ENCODE measurements at regions not wholly inside any gene's neighbourhood (a gene's known extent, or its start where the extent isn't known, plus 50 kb on each side); places are given as distances from the start of the nearest gene placed in this dataset.

GRCh38 chr11:98230678-98231077, 790.1 kb upstream of the CNTN5 start:
- Histone ChIP-seq H2AK9ac (replicated peaks; ENCODE audit: low read depth, low read length, poor library complexity) (no peak overlapping the region), H3K4ac (ENCODE audit: low read depth, low read length) (no peak overlapping the region), H2AK5ac (ENCODE audit: low read depth, low read length) (no peak overlapping the region), H3K4me3 (ENCODE audit: insufficient read depth, low read depth, low read length) (no peak overlapping the region), H3K36me3 (ENCODE audit: control insufficient read depth, insufficient read depth, low read length) (no peaks in the 10 kb centered on the region), H3K14ac (replicated peaks; ENCODE audit: low read depth, low read length) (no peak overlapping the region), H3K4me1 (ENCODE audit: control insufficient read depth, insufficient read depth, low read length) (no peaks in the 10 kb centered on the region), H3K9me1 (ENCODE audit: insufficient read depth, low read length) (no peaks in the 10 kb centered on the region), H3K9me3 (ENCODE audit: control insufficient read depth, insufficient read depth, low read length) (peaks cover 2% of the 10 kb centered on the region), H3K56ac (ENCODE audit: extremely low read depth, insufficient read depth, low read length) (no peak overlapping the region), H3K79me1 (ENCODE audit: low read depth in 1 of 2, low read length in 2 of 2) (no peaks in the 10 kb centered on the region), H4K8ac (ENCODE audit: low read depth in 2 of 2, low read length in 2 of 2) (no peak overlapping the region), H4K5ac (ENCODE audit: low read depth, low read length) (no peak overlapping the region), H3K4me2 (ENCODE audit: low read depth, low read length) (no peak overlapping the region), H3K9ac (ENCODE audit: low read depth, low read length) (no peak overlapping the region), H2BK15ac (ENCODE audit: low read depth, low read length) (no peak overlapping the region), H2BK120ac (ENCODE audit: low read depth, low read length) (no peak overlapping the region), H4K91ac (ENCODE audit: insufficient read depth, low read depth, low read length) (no peak overlapping the region), H3K27ac (ENCODE audit: insufficient read depth, low read length) (no peak overlapping the region), H2BK5ac (ENCODE audit: low read depth, low read length, poor library complexity, severe bottlenecking) (no peak overlapping the region), H3K27me3 (ENCODE audit: control insufficient read depth, insufficient read depth, low read length) (no peaks in the 10 kb centered on the region), H4K20me1 (ENCODE audit: insufficient read depth, low read length) (no peaks in the 10 kb centered on the region), H3K18ac (ENCODE audit: low read depth, low read length) (no peak overlapping the region), H3K23ac (ENCODE audit: low read depth, low read length) (no peak overlapping the region), H2BK20ac (ENCODE audit: low read depth, low read length) (no peak overlapping the region), H2AFZ (replicated peaks; ENCODE audit: low read length, poor library complexity) (no peak overlapping the region)
- TF ChIP-seq MXI1 (IDR thresholded peaks at IDR 0.05; ENCODE audit: borderline replicate concordance, low read depth, low read length) (no peak), CEBPB (IDR thresholded peaks at IDR 0.05; ENCODE audit: low read depth, low read length) (no peak), POLR2A (IDR thresholded peaks at IDR 0.05; ENCODE audit: low read depth, low read length) (no peak), BHLHE40 (IDR thresholded peaks at IDR 0.05; ENCODE audit: low read depth, low read length) (no peak), RFX5 (IDR thresholded peaks at IDR 0.05; ENCODE audit: low read depth, low read length) (no peak), NFE2L2 (IDR thresholded peaks at IDR 0.05; ENCODE audit: low read depth, low read length) (no peak), CTCF (conservative IDR thresholded peaks at IDR 0.05; ENCODE audit: low read depth, low read length) (no peak), USF2 (IDR thresholded peaks at IDR 0.05; ENCODE audit: low read depth, low read length) (no peak), ELK1 (IDR thresholded peaks at IDR 0.05; ENCODE audit: borderline replicate concordance, low read depth, low read length) (no peak), MAFK (IDR thresholded peaks at IDR 0.05; ENCODE audit: low read depth, low read length) (no peak), SMC3 (IDR thresholded peaks at IDR 0.05; ENCODE audit: low read depth, low read length) (no peak)
- DNase-seq (no peak), ATAC-seq (ENCODE audit: low read depth) (no peak)
- dilution Hi-C loops (cut with HindIII; ENCODE audit: low sequenced_read_pairs, unreplicated experiment), result no loop called here
- in situ Hi-C loops (cut with MboI; ENCODE audit: low sequenced_read_pairs), result no loop called here
- intact Hi-C loops (cut with micrococcal nuclease), result no loop called here
- ChIA-PET POLR2A (ENCODE audit: unreplicated experiment) (no interaction called here), CTCF (no interaction called here)
- WGBS, 2 experiments (ENCODE audit: extremely low coverage in 2 of 2, insufficient read length in 1 of 2), result no CpG with 5 or more reads among the region's 3 CpGs
- no TSS peak for BruUV-seq (replicated peaks)

All from IMR-90 (cell line).